ENCODE measurements at regions not wholly inside any gene's neighbourhood (a gene's known extent, or its start where the extent isn't known, plus 50 kb on each side); places are given as distances from the start of the nearest gene placed in this dataset.

GRCh38 chr1:14498839-14499238 is 99.6 kb upstream of the KAZN start:
- TF ChIP-seq, protein P1, sequence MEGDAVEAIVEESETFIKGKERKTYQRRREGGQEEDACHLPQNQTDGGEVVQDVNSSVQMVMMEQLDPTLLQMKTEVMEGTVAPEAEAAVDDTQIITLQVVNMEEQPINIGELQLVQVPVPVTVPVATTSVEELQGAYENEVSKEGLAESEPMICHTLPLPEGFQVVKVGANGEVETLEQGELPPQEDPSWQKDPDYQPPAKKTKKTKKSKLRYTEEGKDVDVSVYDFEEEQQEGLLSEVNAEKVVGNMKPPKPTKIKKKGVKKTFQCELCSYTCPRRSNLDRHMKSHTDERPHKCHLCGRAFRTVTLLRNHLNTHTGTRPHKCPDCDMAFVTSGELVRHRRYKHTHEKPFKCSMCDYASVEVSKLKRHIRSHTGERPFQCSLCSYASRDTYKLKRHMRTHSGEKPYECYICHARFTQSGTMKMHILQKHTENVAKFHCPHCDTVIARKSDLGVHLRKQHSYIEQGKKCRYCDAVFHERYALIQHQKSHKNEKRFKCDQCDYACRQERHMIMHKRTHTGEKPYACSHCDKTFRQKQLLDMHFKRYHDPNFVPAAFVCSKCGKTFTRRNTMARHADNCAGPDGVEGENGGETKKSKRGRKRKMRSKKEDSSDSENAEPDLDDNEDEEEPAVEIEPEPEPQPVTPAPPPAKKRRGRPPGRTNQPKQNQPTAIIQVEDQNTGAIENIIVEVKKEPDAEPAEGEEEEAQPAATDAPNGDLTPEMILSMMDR (conservative IDR thresholded peaks at IDR 0.05; ENCODE audit: low read depth, low read length): no peak
- TF ChIP-seq EZH2 (IDR thresholded peaks at IDR 0.05; ENCODE audit: borderline replicate concordance, low read depth, low read length, poor library complexity, severe bottlenecking): no peak

All from A673 (cell line).